Sigmoid colon (tissue), 3 donors: ENCODE measurements at regions not wholly inside any gene's neighbourhood (a gene's known extent, or its start where the extent isn't known, plus 50 kb on each side); places are given as distances from the start of the nearest gene placed in this dataset.

Experiments
- POLR2A ChIP-seq, 2 donors: fragments of 450-650 bp; IDR thresholded peaks; one replicate each; pipeline ENCODE4 v1.6.1; 2016; ENCODE audit warnings: antibody characterized with exemption in 2 of 2, mild to moderate bottlenecking in 2 of 2, moderate library complexity in 2 of 2
- TF ChIP-seq, protein P1 (sequence below), 4 experiments: fragments of 450-650 bp in 3 of 4; fragments of 200-600 bp in 1 of 4; IDR thresholded peaks; one replicate each; pipeline ENCODE4 v1.5.1; 2016 to 2019; ENCODE audit warnings: antibody characterized with exemption in 4 of 4, mild to moderate bottlenecking in 3 of 4, moderate library complexity in 2 of 4

- TF ChIP-seq, protein P1, sequence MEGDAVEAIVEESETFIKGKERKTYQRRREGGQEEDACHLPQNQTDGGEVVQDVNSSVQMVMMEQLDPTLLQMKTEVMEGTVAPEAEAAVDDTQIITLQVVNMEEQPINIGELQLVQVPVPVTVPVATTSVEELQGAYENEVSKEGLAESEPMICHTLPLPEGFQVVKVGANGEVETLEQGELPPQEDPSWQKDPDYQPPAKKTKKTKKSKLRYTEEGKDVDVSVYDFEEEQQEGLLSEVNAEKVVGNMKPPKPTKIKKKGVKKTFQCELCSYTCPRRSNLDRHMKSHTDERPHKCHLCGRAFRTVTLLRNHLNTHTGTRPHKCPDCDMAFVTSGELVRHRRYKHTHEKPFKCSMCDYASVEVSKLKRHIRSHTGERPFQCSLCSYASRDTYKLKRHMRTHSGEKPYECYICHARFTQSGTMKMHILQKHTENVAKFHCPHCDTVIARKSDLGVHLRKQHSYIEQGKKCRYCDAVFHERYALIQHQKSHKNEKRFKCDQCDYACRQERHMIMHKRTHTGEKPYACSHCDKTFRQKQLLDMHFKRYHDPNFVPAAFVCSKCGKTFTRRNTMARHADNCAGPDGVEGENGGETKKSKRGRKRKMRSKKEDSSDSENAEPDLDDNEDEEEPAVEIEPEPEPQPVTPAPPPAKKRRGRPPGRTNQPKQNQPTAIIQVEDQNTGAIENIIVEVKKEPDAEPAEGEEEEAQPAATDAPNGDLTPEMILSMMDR (IDR thresholded peaks at IDR 0.05): no peak
- TF ChIP-seq POLR2A (IDR thresholded peaks at IDR 0.05): no peak
These were observed 262.6 kb downstream of the IGSF11 start for GRCh38 chr3:118772036-118772435.
